Testis (tissue), 2 donors: ENCODE measurements at regions not wholly inside any gene's neighbourhood (a gene's known extent, or its start where the extent isn't known, plus 50 kb on each side); places are given as distances from the start of the nearest gene placed in this dataset.

Experiments
- CTCF ChIP-seq, 3 experiments: fragments of 450-650 bp in 2 of 3; fragments of 200-600 bp in 1 of 3; sonication (generic) in 1 of 3; IDR thresholded peaks; one replicate each; pipeline ENCODE4 v1.5.1; 2016 to 2019; ENCODE audit warnings: antibody characterized with exemption in 3 of 3, mild to moderate bottlenecking in 2 of 3, moderate library complexity in 1 of 3
- POLR2A ChIP-seq: fragments of 450-650 bp; IDR thresholded peaks from one replicate; pipeline ENCODE4 v1.6.1; 2017; ENCODE audit warnings: antibody characterized with exemption, mild to moderate bottlenecking, moderate library complexity

DNA sequence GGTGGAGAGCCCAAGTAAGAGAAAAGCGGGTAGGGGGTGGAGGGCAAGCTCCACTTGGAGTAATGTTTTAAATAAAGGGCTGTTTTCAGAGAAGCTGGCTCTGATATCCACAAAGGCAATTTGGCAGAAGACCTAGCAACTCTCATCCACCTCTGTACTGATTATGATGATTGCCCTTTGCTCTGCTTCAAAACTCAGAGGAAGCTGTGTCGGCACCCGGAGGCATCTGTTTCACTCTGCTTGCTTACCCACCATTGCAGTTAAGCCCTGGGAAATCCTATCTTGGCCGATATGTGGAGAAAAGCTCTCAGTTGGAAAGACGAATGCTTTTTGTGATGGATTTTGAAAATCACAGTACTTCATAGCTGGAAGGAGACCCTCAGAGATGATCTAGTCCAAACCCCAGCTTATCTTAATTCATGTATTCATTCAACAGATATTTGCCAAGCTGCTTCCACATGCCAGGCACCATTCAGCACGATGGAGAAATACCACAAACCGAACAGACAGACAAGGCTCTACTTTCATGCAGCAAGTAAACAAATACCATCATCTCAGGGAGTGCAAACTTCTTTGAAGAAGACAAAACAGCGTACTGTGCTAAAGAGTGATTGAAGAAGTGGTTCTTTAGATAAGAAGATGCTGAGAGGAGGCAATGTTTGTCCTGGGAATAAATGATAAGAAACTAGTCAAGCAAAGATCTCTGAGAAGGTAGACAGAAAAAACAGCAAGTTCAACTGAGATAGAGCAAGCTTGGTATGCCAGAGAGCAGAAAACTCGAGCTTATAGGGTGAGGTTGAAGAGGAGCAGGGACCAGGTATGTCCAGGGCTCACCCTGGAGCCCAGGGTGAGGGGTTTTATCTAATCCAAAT lies 140.4 kb upstream of the SPDL1 start:
- no peak for TF ChIP-seq CTCF (IDR thresholded peaks at IDR 0.05)
- no peak for TF ChIP-seq POLR2A
